ENCODE measurements at regions not wholly inside any gene's neighbourhood (a gene's known extent, or its start where the extent isn't known, plus 50 kb on each side); places are given as distances from the start of the nearest gene placed in this dataset.
"Not testable (repeated sequence)": the region's sequence is repeated elsewhere in the genome, so short reads cannot be mapped to it uniquely, and the experiment has no call there.

DNA sequence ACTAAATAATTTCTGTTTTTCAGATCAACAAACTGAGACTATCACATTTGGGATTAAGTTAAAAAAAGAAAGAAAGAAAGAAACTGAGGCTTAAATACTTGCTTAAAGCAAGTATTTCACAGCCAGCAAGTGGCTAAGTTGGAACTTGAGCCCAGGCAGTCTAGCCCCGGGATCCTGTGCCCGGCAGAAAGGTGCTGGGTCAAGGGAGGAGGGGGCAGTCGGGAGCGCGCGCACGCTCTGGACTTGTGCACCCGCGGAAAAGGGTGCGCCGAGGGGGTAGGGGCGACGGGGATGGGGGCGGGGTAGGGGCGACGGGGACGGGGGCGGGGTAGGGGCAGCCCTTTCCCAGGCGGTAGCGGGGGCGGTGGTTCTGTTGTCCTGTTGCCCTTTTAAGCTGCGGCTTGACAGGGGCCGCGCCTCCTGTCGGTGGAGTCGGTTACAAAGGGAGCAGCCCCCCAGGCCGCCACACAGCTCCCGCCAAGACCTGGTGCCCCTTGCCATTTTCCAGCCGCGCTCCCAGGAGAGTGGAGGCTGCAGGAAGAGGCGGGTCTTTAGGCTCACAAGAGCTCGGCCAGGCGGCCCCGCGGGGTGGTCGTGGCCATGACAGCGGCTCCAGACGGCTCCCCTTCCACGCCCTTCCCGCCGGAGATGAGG lies 60.6 kb downstream of the GOLGA8T start:
- H3K9ac ChIP-seq (ENCODE audit: insufficient read depth, low read length); H3K4me1 ChIP-seq (ENCODE audit: control insufficient read depth, extremely low read depth, insufficient read depth, low read length); H3K9me3 ChIP-seq (ENCODE audit: control insufficient read depth, insufficient read depth, low read depth, low read length); H3K27ac ChIP-seq (ENCODE audit: insufficient read depth, low read length); H3K4me3 ChIP-seq (replicated peaks in 1 of 4; ENCODE audit: control extremely low read depth in 1 of 4, insufficient read depth in 1 of 4, low read depth in 3 of 4, low read length in 4 of 4); H4K20me1 ChIP-seq (ENCODE audit: control insufficient read depth, extremely low read depth, insufficient read depth, low read length); H3K36me3 ChIP-seq (ENCODE audit: control insufficient read depth, insufficient read depth, low read length); H3K4me2 ChIP-seq (ENCODE audit: extremely low read depth, insufficient read depth, low read length); H3K27me3 ChIP-seq (ENCODE audit: control insufficient read depth, insufficient read depth, low read length); H3K79me2 ChIP-seq (ENCODE audit: control insufficient read depth, insufficient read depth, low read length); DNase-seq (ENCODE audit: low read depth in 2 of 2); H2AFZ ChIP-seq (ENCODE audit: low read length): not testable (repeated sequence)

DNA sequence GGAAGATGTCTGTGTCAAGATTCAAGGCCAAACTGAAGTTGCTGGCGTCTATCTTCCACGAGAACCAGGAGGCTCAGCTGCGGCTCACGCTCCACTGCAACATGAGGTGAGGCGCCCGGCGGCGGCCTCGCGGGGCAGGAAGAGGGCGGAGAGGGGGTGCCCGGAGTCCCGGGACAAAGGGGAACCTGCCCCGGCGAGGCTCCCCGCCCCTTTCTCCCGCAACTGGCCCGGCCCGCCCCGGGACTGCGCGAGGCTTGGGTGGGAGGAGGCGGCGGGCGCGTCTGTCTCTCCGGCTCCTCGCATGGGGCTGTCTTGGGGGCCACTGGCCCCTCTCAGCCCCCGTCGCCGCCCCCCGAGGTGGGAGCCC lies 61.1 kb downstream of the GOLGA8T start:
- not testable (repeated sequence) for H3K4me1 ChIP-seq (ENCODE audit: control insufficient read depth, extremely low read depth, insufficient read depth, low read length); H3K27ac ChIP-seq (ENCODE audit: insufficient read depth, low read length); H3K79me2 ChIP-seq (ENCODE audit: control insufficient read depth, insufficient read depth, low read length); H3K4me2 ChIP-seq (ENCODE audit: extremely low read depth, insufficient read depth, low read length); H4K20me1 ChIP-seq (ENCODE audit: control insufficient read depth, extremely low read depth, insufficient read depth, low read length); H3K36me3 ChIP-seq (ENCODE audit: control insufficient read depth, insufficient read depth, low read length); H3K4me3 ChIP-seq (replicated peaks in 1 of 4; ENCODE audit: control extremely low read depth in 1 of 4, insufficient read depth in 1 of 4, low read depth in 3 of 4, low read length in 4 of 4); H2AFZ ChIP-seq (ENCODE audit: low read length); H3K27me3 ChIP-seq (ENCODE audit: control insufficient read depth, insufficient read depth, low read length); H3K9me3 ChIP-seq (ENCODE audit: control insufficient read depth, insufficient read depth, low read depth, low read length); H3K9ac ChIP-seq (ENCODE audit: insufficient read depth, low read length)
- peak in 1 of 2 donors; percentile 0 for DNase-seq (ENCODE audit: low read depth in 2 of 2)

DNA sequence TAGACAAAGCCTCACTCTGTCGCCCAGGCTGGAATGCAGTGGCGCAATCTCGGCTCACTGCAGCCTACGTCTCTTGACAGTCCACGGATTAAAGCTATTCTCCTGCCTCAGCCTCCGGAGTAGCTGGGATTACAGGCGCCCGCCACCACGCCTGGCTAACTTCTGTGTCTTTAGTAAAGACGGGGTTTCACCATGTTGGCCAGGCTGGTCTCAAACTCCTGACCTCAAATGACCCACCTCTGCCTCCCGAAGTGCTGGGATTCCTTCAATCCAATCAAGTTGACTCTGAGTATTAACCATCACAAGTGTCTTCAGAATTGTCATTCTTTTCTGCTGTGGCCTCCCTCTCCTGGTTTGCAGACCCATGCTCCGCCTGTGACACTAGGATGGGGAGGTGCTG lies 61.9 kb downstream of the GOLGA8T start:
- H3K36me3 ChIP-seq (ENCODE audit: control insufficient read depth, insufficient read depth, low read length); H4K20me1 ChIP-seq (ENCODE audit: control insufficient read depth, extremely low read depth, insufficient read depth, low read length); H3K4me1 ChIP-seq (ENCODE audit: control insufficient read depth, extremely low read depth, insufficient read depth, low read length); DNase-seq (ENCODE audit: low read depth in 2 of 2); H2AFZ ChIP-seq (ENCODE audit: low read length); H3K27me3 ChIP-seq (ENCODE audit: control insufficient read depth, insufficient read depth, low read length); H3K79me2 ChIP-seq (ENCODE audit: control insufficient read depth, insufficient read depth, low read length); H3K9ac ChIP-seq (ENCODE audit: insufficient read depth, low read length); H3K27ac ChIP-seq (ENCODE audit: insufficient read depth, low read length); H3K9me3 ChIP-seq (ENCODE audit: control insufficient read depth, insufficient read depth, low read depth, low read length); H3K4me2 ChIP-seq (ENCODE audit: extremely low read depth, insufficient read depth, low read length); H3K4me3 ChIP-seq (replicated peaks in 1 of 4; ENCODE audit: control extremely low read depth in 1 of 4, insufficient read depth in 1 of 4, low read depth in 3 of 4, low read length in 4 of 4): not testable (repeated sequence)

DNA sequence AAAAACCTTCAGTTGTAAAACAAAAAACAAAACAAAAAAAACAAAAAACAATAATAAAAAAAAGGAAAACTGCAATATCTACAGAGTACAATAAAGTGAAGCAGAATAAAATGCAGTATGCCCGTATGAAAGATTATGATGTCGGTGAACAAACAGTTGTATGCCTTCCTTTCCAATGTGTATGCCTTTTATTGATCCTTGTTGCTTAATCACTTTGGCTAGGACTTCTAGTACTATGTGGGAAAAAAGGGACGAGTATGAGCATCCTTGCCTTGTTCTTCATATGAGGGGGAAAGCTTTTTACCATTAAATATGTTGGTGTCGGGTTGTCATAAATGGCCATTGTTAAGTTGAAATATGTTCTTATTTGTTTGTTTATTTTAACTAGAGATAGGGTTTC lies 66.7 kb downstream of the GOLGA8T start:
- H3K4me3 ChIP-seq (replicated peaks in 1 of 4; ENCODE audit: control extremely low read depth in 1 of 4, insufficient read depth in 1 of 4, low read depth in 3 of 4, low read length in 4 of 4); H3K36me3 ChIP-seq (ENCODE audit: control insufficient read depth, insufficient read depth, low read length); H2AFZ ChIP-seq (ENCODE audit: low read length); H3K27me3 ChIP-seq (ENCODE audit: control insufficient read depth, insufficient read depth, low read length); H3K79me2 ChIP-seq (ENCODE audit: control insufficient read depth, insufficient read depth, low read length); H3K9me3 ChIP-seq (ENCODE audit: control insufficient read depth, insufficient read depth, low read depth, low read length); DNase-seq (ENCODE audit: low read depth in 2 of 2); H3K4me2 ChIP-seq (ENCODE audit: extremely low read depth, insufficient read depth, low read length); H4K20me1 ChIP-seq (ENCODE audit: control insufficient read depth, extremely low read depth, insufficient read depth, low read length); H3K4me1 ChIP-seq (ENCODE audit: control insufficient read depth, extremely low read depth, insufficient read depth, low read length); H3K27ac ChIP-seq (ENCODE audit: insufficient read depth, low read length); H3K9ac ChIP-seq (ENCODE audit: insufficient read depth, low read length): not testable (repeated sequence)

DNA sequence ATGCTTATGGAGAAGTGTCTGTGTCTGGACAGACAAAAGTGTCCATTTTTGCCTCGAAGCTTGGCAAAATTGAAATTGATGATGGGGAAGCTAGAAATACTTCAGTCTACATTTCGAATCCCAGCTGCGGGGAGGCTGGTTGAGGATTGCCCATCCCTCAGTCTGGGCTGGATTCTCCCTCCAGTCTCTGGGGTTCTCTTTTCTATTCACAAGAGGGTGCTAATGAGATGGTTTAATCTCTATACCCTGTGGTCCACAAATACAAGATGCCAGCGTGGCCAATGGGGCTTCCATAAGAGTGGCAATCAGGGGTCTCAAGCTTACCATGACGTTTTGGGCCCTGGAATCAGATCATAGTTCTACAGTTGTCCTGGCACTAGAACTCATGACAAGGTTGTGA lies 78.9 kb downstream of the GOLGA8T start:
- H3K4me3 ChIP-seq (replicated peaks in 1 of 4; ENCODE audit: control extremely low read depth in 1 of 4, insufficient read depth in 1 of 4, low read depth in 3 of 4, low read length in 4 of 4); H4K20me1 ChIP-seq (ENCODE audit: control insufficient read depth, extremely low read depth, insufficient read depth, low read length); H3K9ac ChIP-seq (ENCODE audit: insufficient read depth, low read length); H3K79me2 ChIP-seq (ENCODE audit: control insufficient read depth, insufficient read depth, low read length); DNase-seq (ENCODE audit: low read depth in 2 of 2); H3K4me1 ChIP-seq (ENCODE audit: control insufficient read depth, extremely low read depth, insufficient read depth, low read length); H3K36me3 ChIP-seq (ENCODE audit: control insufficient read depth, insufficient read depth, low read length); H3K27me3 ChIP-seq (ENCODE audit: control insufficient read depth, insufficient read depth, low read length); H2AFZ ChIP-seq (ENCODE audit: low read length); H3K4me2 ChIP-seq (ENCODE audit: extremely low read depth, insufficient read depth, low read length); H3K9me3 ChIP-seq (ENCODE audit: control insufficient read depth, insufficient read depth, low read depth, low read length); H3K27ac ChIP-seq (ENCODE audit: insufficient read depth, low read length): not testable (repeated sequence)

DNA sequence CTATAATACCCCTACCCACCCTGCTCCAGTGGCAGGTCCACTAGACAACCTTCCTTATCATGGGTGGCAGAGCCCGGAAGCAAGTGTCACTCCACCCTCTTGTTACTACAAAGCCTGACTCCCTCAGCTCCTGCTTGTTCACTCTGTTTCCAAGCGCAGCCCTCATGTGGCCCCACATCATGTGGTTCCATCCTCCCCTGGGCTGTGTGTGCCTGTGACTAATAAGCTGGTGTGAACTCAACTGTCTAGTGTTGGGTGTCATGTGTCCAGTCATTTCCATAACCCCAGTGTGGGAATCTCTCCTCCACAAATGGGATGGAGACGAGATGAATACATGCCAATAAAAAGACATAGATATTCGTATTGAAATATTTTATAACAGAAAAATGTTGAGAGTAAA lies 87.0 kb downstream of the GOLGA8T start:
- H3K9ac ChIP-seq (ENCODE audit: insufficient read depth, low read length); H2AFZ ChIP-seq (ENCODE audit: low read length); H3K27ac ChIP-seq (ENCODE audit: insufficient read depth, low read length); H3K36me3 ChIP-seq (ENCODE audit: control insufficient read depth, insufficient read depth, low read length); H3K27me3 ChIP-seq (ENCODE audit: control insufficient read depth, insufficient read depth, low read length); H4K20me1 ChIP-seq (ENCODE audit: control insufficient read depth, extremely low read depth, insufficient read depth, low read length); DNase-seq (ENCODE audit: low read depth in 2 of 2); H3K4me3 ChIP-seq (replicated peaks in 1 of 4; ENCODE audit: control extremely low read depth in 1 of 4, insufficient read depth in 1 of 4, low read depth in 3 of 4, low read length in 4 of 4); H3K4me2 ChIP-seq (ENCODE audit: extremely low read depth, insufficient read depth, low read length); H3K79me2 ChIP-seq (ENCODE audit: control insufficient read depth, insufficient read depth, low read length); H3K9me3 ChIP-seq (ENCODE audit: control insufficient read depth, insufficient read depth, low read depth, low read length); H3K4me1 ChIP-seq (ENCODE audit: control insufficient read depth, extremely low read depth, insufficient read depth, low read length): not testable (repeated sequence)

DNA sequence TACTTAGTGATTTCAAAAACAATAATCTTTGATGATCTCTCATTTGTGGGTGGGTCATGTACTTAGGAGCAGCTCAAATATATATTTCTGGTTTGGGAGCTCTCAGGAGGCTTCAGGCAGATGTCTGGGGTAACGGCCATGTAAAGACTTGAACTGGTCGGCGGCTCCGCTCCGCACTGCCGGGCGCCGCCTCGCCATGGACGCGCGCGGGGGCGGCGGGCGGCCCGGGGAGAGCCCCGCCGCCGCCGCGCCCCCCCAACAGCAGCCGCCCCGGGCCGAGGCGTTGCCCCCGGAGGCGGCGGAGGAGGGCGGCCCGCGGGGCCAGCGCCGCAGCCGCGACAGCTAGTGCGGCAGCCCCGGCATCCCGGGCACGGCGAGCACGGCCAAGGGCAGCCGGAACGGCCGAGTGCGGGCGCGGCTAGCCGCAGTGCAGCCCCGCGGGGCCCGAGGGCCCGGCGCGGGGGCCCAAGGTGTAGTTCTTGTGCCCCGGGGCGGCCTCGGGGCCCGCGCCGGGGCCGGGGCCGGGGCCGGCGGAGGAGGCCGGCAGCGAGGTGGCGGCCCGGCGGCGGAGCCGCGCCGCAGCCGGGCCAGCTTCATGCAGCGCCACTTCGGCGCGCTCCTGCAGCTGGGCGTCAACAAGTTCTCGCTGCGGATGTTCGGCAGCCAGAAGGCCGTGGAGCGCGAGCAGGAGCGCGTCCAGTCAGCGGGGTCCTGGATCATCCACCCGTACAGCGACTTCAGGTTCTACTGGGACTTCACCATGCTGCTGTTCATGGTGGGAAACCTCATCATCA lies 88.1 kb downstream of the GOLGA8T start:
- H3K4me2 ChIP-seq (ENCODE audit: extremely low read depth, insufficient read depth, low read length); H3K4me3 ChIP-seq (replicated peaks in 1 of 4; ENCODE audit: control extremely low read depth in 1 of 4, insufficient read depth in 1 of 4, low read depth in 3 of 4, low read length in 4 of 4); H3K27me3 ChIP-seq (ENCODE audit: control insufficient read depth, insufficient read depth, low read length); H3K79me2 ChIP-seq (ENCODE audit: control insufficient read depth, insufficient read depth, low read length); H4K20me1 ChIP-seq (ENCODE audit: control insufficient read depth, extremely low read depth, insufficient read depth, low read length); H3K9me3 ChIP-seq (ENCODE audit: control insufficient read depth, insufficient read depth, low read depth, low read length); H3K36me3 ChIP-seq (ENCODE audit: control insufficient read depth, insufficient read depth, low read length); H2AFZ ChIP-seq (ENCODE audit: low read length); H3K27ac ChIP-seq (ENCODE audit: insufficient read depth, low read length); DNase-seq (ENCODE audit: low read depth in 2 of 2); H3K9ac ChIP-seq (ENCODE audit: insufficient read depth, low read length); H3K4me1 ChIP-seq (ENCODE audit: control insufficient read depth, extremely low read depth, insufficient read depth, low read length): not testable (repeated sequence)

All from fibroblast of lung (primary cell).